Heart right ventricle (tissue), 16 donors: ENCODE measurements at regions not wholly inside any gene's neighbourhood (a gene's known extent, or its start where the extent isn't known, plus 50 kb on each side); places are given as distances from the start of the nearest gene placed in this dataset.

Experiments
- ATAC-seq, 8 donors: fragments of 200-7000 bp; cut with Tn5 transposase; one replicate each; pipeline ENCODE4 v1.9.1; 2020; ENCODE audit warnings: mild to moderate bottlenecking in 8 of 8, moderate library complexity in 8 of 8, moderate number of reproducible peaks in 1 of 8
- DNase-seq, 2 donors: peaks; one replicate each; pipeline ENCODE4 v3.0.0-alpha.2; 2020
- H3K27ac ChIP-seq, 10 donors: fragments of 200-600 bp; sonication (generic) in 2 of 10; one replicate each; pipeline versions ENCODE4 v1.5.0 to v1.8.0; 2020 to 2022; ENCODE audit warnings: mild to moderate bottlenecking in 3 of 10
- H3K27me3 ChIP-seq, 7 donors: fragments of 200-600 bp; one replicate each; pipeline ENCODE4 v1.8.0; 2021 to 2022; ENCODE audit warnings: mild to moderate bottlenecking in 2 of 7
- H3K36me3 ChIP-seq, 9 donors: fragments of 200-600 bp; sonication (generic) in 1 of 9; one replicate each; pipeline versions ENCODE4 v1.5.0 to v1.8.0; 2020 to 2022; ENCODE audit warnings: mild to moderate bottlenecking in 2 of 9
- H3K4me1 ChIP-seq, 9 donors: fragments of 200-600 bp; sonication (generic) in 1 of 9; one replicate each; pipeline versions ENCODE4 v1.5.0 to v1.8.0; 2020 to 2022; ENCODE audit warnings: mild to moderate bottlenecking in 4 of 9
- H3K4me3 ChIP-seq, 10 donors: fragments of 200-600 bp; sonication (generic) in 2 of 10; one replicate each; pipeline versions ENCODE4 v1.5.0 to v1.8.0; 2020 to 2022; ENCODE audit warnings: mild to moderate bottlenecking in 7 of 10, moderate library complexity in 2 of 10
- H3K9me3 ChIP-seq, 11 donors: fragments of 200-600 bp in 10 of 11; sonication (generic) in 2 of 11; one replicate each; pipeline versions ENCODE4 v1.5.0 to v1.8.0; 2013 to 2022; ENCODE audit warnings: mild to moderate bottlenecking in 2 of 11, control low read depth in 1 of 11, moderate library complexity in 1 of 11
- CTCF ChIP-seq, 9 donors: fragments of 200-600 bp; sonication (generic) in 2 of 9; IDR thresholded peaks; one replicate each; pipeline versions ENCODE4 v1.5.0 to v1.8.0; 2021 to 2022; ENCODE audit warnings: antibody characterized with exemption in 9 of 9, mild to moderate bottlenecking in 5 of 9, moderate library complexity in 1 of 9
- WGBS, 2 donors: extraction: QIAGEN DNeasy Blood & Tissue Kit; methylation state at CpG; one replicate each; pipeline ENCODE4 v1.1.7; 2013; ENCODE audit warnings: inconsistent platforms in 1 of 2; 5-methylcytosine and 5-hydroxymethylcytosine counted together
- intact Hi-C, 10 donors: fragments of 100-400 bp; cut with DNase I; formaldehyde crosslinking; loops; one replicate each; pipeline versions ENCODE4 v1.11.1 to v1.14.2; 2022
- donor health status: Arrhythmogenic right ventricular cardiomyopathy.
- donor health status: ischemic (EF 13 %, LVEDD 7.1; RV severe dilation, severe dysfunction).
- donor health status: healthy with polysubstance abuse.
- donor health status: DM: no; HTN: yes; CAD: no.
- donor health status: DM: no; HTN: no; CAD: no.
- donor health status: ischemic (EF 25% LVEDD 6.9; RV normal size, moderate dysfunction).
- donor health status: ischemic (EF 25% LVEDD 5.7; RV mildly dilated, moderate dysfunction).
- donor health status: healthy.
- donor health status: DM: yes; HTN: yes; CAD: no.
- donor health status: Ischemic cardiomyopathy.
- donor health status: ischemic (EF 35%, LVEDD 5.7; RV mildly dilated, moderate dysfunction).
- donor health status: nonischemic (EF 11% LVEDD 7.7; RV severe dilation, severe dysfunction).
- donor health status: DM: yes; HTN: yes; CAD: no.
- donor health status: PGD.
- donor health status: ischemic (EF 29% LVEDD 5.4; RV normal size, mild dysfunction).
- donor health status: nonischemic (EF 23%, LVEDD 6.1; RV moderate dilation, normal function).

- no peak for ATAC-seq
- DNase-seq: no peak
- no peak for TF ChIP-seq CTCF (IDR thresholded peaks at IDR 0.05)
- Histone ChIP-seq H3K4me3 (no peak overlapping the region), H3K27me3 (no peaks in the 10 kb centered on the region), H3K4me1 (no peaks in the 10 kb centered on the region), H3K9me3 (peaks cover 0 to 13% (median 2%) of the 10 kb centered on the region in 11 donors), H3K36me3 (no peaks in the 10 kb centered on the region), H3K27ac (no peak overlapping the region)
- intact Hi-C loops: no loop called here
Observed at GRCh38 chr9:81767921-81768320, 78.6 kb upstream of the TLE1 start.

GRCh38 chr9:81771571-81771970 is 82.2 kb upstream of the TLE1 start:
- H3K4me3 ChIP-seq: no peak overlapping the region
- intact Hi-C loops: no loop called here
- WGBS, 2 donors: 44 to 62% methylated on average over 4 of the region's 4 CpGs

GRCh38 chr9:81772144-81772543 is 82.8 kb upstream of the TLE1 start:
- Histone ChIP-seq H3K27me3 (no peaks in the 10 kb centered on the region), H3K27ac (no peak overlapping the region), H3K9me3 (peaks cover 0 to 12% (median 2%) of the 10 kb centered on the region in 11 donors), H3K4me3 (no peak overlapping the region), H3K4me1 (peaks cover 0 to under 1% (median 0%) of the 10 kb centered on the region in 9 donors), H3K36me3 (no peaks in the 10 kb centered on the region)
- ATAC-seq: no peak
- intact Hi-C loops: no loop called here
- 33 to 39% methylated on average over 1 of the region's 1 CpG for WGBS, 2 donors
- TF ChIP-seq CTCF (IDR thresholded peaks at IDR 0.05): no peak
- DNase-seq: no peak

More at GRCh38 chr9:81771571-81771970, 82.2 kb upstream of the TLE1 start:
- peak in 1 of 8 donors; percentile 42 for ATAC-seq
- TF ChIP-seq CTCF (IDR thresholded peaks at IDR 0.05): no peak
- Histone ChIP-seq H3K27me3 (no peaks in the 10 kb centered on the region), H3K9me3 (peaks cover 0 to 13% (median 2%) of the 10 kb centered on the region in 11 donors), H3K27ac (no peak overlapping the region), H3K4me1 (no peaks in the 10 kb centered on the region), H3K36me3 (no peaks in the 10 kb centered on the region)
- no peak for DNase-seq

- no peak overlapping the region for H3K4me3 ChIP-seq
- H3K4me1 ChIP-seq: peaks cover 0 to 7% (median 0%) of the 10 kb centered on the region in 9 donors
- WGBS, 2 donors: 80 to 83% methylated on average over 1 of the region's 1 CpG
- no peak for TF ChIP-seq CTCF (IDR thresholded peaks at IDR 0.05)
- no peaks in the 10 kb centered on the region for H3K9me3 ChIP-seq
- ATAC-seq (no peak), DNase-seq (no peak)
- intact Hi-C loops: no loop called here
- H3K36me3 ChIP-seq: no peaks in the 10 kb centered on the region
- no peaks in the 10 kb centered on the region for H3K27me3 ChIP-seq
- no peak overlapping the region for H3K27ac ChIP-seq
Observed at GRCh38 chr9:81776390-81776789, 87.0 kb upstream of the TLE1 start.
